ENCODE measurements at regions not wholly inside any gene's neighbourhood (a gene's known extent, or its start where the extent isn't known, plus 50 kb on each side); places are given as distances from the start of the nearest gene placed in this dataset.

DNA sequence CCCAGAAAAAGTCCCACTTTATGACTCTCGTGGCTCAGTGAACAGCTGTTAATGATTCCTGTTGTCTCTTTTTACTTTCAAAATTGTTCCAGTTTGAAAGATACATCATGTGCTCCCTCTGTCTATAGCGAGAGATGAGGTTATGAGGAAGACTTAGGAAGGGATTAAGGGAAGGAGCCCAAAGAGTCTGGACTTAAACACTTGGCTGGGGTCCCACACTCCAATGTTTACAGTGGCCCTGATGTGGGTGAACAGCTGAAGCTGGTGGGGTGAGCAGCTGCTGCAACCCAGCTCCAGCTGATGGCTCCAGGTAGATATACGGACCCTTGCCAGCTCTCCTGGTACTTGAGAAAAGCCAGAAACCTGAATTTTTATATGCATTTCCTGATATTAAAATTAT lies 84.5 kb upstream of the PLET1 start:
- no peaks in the 10 kb centered on the region for H3K36me3 ChIP-seq (replicated peaks in 1 of 2; ENCODE audit: control insufficient read depth in 1 of 2, insufficient read depth in 2 of 2, low read length in 2 of 2)
- no peak overlapping the region for H3K27ac ChIP-seq (ENCODE audit: extremely low read length, insufficient read depth, low read length)
- ChIA-PET CTCF (ENCODE audit: low intra/inter-chr PET ratio, low total read pairs) (no interaction called here), POLR2A (no interaction called here)
- no TSS peak for BruUV-seq (replicated peaks)
- H3K4me1 ChIP-seq (ENCODE audit: insufficient read depth, low read length), result no peaks in the 10 kb centered on the region
- DNase-seq (ENCODE audit: low spot score) (no peak), FAIRE-seq (no peak), ATAC-seq (no peak)
- H4K20me1 ChIP-seq (ENCODE audit: insufficient read depth, low read length), result no peaks in the 10 kb centered on the region
- TF ChIP-seq, protein P1, sequence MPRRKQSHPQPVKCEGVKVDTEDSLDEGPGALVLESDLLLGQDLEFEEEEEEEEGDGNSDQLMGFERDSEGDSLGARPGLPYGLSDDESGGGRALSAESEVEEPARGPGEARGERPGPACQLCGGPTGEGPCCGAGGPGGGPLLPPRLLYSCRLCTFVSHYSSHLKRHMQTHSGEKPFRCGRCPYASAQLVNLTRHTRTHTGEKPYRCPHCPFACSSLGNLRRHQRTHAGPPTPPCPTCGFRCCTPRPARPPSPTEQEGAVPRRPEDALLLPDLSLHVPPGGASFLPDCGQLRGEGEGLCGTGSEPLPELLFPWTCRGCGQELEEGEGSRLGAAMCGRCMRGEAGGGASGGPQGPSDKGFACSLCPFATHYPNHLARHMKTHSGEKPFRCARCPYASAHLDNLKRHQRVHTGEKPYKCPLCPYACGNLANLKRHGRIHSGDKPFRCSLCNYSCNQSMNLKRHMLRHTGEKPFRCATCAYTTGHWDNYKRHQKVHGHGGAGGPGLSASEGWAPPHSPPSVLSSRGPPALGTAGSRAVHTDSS (CRISPR knock-in tag; conservative IDR thresholded peaks at IDR 0.05), result no peak
- TF ChIP-seq, protein P2, sequence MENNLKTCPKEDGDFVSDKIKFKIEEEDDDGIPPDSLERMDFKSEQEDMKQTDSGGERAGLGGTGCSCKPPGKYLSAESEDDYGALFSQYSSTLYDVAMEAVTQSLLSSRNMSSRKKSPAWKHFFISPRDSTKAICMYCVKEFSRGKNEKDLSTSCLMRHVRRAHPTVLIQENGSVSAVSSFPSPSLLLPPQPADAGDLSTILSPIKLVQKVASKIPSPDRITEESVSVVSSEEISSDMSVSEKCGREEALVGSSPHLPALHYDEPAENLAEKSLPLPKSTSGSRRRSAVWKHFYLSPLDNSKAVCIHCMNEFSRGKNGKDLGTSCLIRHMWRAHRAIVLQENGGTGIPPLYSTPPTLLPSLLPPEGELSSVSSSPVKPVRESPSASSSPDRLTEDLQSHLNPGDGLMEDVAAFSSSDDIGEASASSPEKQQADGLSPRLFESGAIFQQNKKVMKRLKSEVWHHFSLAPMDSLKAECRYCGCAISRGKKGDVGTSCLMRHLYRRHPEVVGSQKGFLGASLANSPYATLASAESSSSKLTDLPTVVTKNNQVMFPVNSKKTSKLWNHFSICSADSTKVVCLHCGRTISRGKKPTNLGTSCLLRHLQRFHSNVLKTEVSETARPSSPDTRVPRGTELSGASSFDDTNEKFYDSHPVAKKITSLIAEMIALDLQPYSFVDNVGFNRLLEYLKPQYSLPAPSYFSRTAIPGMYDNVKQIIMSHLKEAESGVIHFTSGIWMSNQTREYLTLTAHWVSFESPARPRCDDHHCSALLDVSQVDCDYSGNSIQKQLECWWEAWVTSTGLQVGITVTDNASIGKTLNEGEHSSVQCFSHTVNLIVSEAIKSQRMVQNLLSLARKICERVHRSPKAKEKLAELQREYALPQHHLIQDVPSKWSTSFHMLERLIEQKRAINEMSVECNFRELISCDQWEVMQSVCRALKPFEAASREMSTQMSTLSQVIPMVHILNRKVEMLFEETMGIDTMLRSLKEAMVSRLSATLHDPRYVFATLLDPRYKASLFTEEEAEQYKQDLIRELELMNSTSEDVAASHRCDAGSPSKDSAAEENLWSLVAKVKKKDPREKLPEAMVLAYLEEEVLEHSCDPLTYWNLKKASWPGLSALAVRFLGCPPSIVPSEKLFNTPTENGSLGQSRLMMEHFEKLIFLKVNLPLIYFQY (CRISPR knock-in tag; IDR thresholded peaks at IDR 0.05; ENCODE audit: borderline replicate concordance), result no peak
- TF ChIP-seq ZNF614 (CRISPR knock-in tag; IDR thresholded peaks at IDR 0.05; ENCODE audit: borderline replicate concordance), result no peak
- no peak for TF ChIP-seq ZBTB21 (CRISPR knock-in tag; IDR thresholded peaks at IDR 0.05)
- TF ChIP-seq HOXD1 (CRISPR knock-in tag; IDR thresholded peaks at IDR 0.05), result no peak
- no peak for TF ChIP-seq DNMT3B (CRISPR knock-in tag; conservative IDR thresholded peaks at IDR 0.05)
- no peak for TF ChIP-seq SMAD3 (CRISPR knock-in tag; IDR thresholded peaks at IDR 0.05)
- no peak for TF ChIP-seq POLR2G (IDR thresholded peaks at IDR 0.05; ENCODE audit: low read depth, low read length)
- no peak for TF ChIP-seq ZNF160 (CRISPR knock-in tag; IDR thresholded peaks at IDR 0.05)
- TF ChIP-seq ZFY (CRISPR knock-in tag; IDR thresholded peaks at IDR 0.05), result no peak
- no peak for TF ChIP-seq HCFC1 (IDR thresholded peaks at IDR 0.05; ENCODE audit: low read depth, low read length)
- TF ChIP-seq SMAD9 (CRISPR knock-in tag; IDR thresholded peaks at IDR 0.05), result no peak
- TF ChIP-seq BRCA1 (CRISPR knock-in tag; IDR thresholded peaks at IDR 0.05), result no peak
- TF ChIP-seq ZNF460 (CRISPR knock-in tag; IDR thresholded peaks at IDR 0.05; ENCODE audit: borderline replicate concordance), result no peak
- no peak for TF ChIP-seq ZNF746 (CRISPR knock-in tag; IDR thresholded peaks at IDR 0.05)
- H3K4me2 ChIP-seq (ENCODE audit: low read depth, low read length), result no peak overlapping the region
- WGBS (ENCODE audit: low lambda C conversion rate), result 34% methylated on average over 3 of the region's 3 CpGs
- intact Hi-C loops (cut with micrococcal nuclease; ENCODE audit: unreplicated experiment), result no loop called here
- in situ Hi-C loops (cut with HindIII; ENCODE audit: extremely low pct_ligation_motif_present, low pct_unique_long_range_greater_than_20kb), result no loop called here
- no peaks in the 10 kb centered on the region for H3K9me3 ChIP-seq (ENCODE audit: low read length)
- H3K9ac ChIP-seq (ENCODE audit: insufficient read depth, low read depth, low read length), result no peak overlapping the region
- no peak overlapping the region for H3K4me3 ChIP-seq (replicated peaks in 1 of 3; ENCODE audit: insufficient read depth in 1 of 3, low read depth in 2 of 3, low read length in 3 of 3)
- peaks cover 0 to 2% of the 10 kb centered on the region in 2 experiments; a peak in 2 of 5 replicates for H3K27me3 ChIP-seq (ENCODE audit: control insufficient read depth in 1 of 2, insufficient read depth in 2 of 2, low read length in 2 of 2)
- no peaks in the 10 kb centered on the region for H3K79me2 ChIP-seq (ENCODE audit: insufficient read depth, low read length)
- no peak overlapping the region for H2AFZ ChIP-seq (ENCODE audit: low read length)

Measured in HepG2 (cell line).